HG02943 (cell line): ENCODE measurements at regions not wholly inside any gene's neighbourhood (a gene's known extent, or its start where the extent isn't known, plus 50 kb on each side); places are given as distances from the start of the nearest gene placed in this dataset.
"Not testable (repeated sequence)": the region's sequence is repeated elsewhere in the genome, so short reads cannot be mapped to it uniquely, and the experiment has no call there.

Experiments used
- ATAC-seq: cut with Tn5 transposase; IDR thresholded peaks from one replicate; pipeline ENCODE4 v1.9.1; 2021; ENCODE audit warnings: mild to moderate bottlenecking, low read depth, moderate library complexity; ENCODE audit not compliant: unreplicated experiment

DNA sequence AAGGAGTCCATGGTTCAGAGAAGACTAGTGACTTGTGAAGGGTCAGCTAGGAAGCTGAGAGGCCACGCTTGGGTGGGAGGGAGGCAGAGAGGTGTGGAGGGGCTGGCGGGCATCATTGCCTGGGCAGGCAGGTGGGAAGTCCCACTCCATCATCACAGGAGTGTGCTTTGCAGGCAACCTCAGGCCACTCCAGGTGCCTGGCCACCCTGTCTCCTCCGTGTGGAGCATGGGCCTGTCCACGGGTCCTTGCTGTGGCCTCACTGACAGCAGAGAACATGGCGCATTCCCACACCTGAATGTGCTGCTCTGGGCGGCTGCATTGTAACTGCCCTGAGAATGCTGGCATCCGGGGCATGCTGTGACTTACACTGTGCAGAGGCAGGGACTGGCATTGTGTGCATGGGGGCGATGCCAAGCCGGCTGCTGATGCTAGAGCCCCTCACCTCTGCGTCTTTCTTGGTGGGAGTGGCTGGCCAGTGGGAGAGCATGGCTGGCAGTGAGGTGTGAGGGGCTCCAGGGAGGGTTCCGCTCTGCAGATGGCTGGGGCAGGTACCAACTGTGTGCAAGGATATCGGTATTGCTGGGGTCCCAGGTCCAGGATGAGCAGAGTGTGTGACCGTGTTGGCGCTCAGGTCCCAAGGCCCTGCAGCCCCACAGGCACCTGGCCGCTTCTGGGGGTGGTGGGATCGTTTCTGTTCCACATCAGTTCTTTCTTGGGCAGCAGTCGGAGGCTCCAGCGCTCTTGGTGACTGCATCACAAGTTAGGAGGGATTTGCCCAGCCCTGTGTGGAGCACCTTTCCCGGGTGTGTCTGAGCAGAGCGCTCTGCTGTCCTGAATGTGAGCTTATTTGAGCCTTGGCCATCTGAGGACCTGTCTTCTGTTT, 94.8 kb downstream of the NPIPB11 start:
- ATAC-seq, result no peak

- ATAC-seq, result no peak
These were observed 95.6 kb downstream of the NPIPB11 start for GRCh38 chr16:29310852-29311314.

DNA sequence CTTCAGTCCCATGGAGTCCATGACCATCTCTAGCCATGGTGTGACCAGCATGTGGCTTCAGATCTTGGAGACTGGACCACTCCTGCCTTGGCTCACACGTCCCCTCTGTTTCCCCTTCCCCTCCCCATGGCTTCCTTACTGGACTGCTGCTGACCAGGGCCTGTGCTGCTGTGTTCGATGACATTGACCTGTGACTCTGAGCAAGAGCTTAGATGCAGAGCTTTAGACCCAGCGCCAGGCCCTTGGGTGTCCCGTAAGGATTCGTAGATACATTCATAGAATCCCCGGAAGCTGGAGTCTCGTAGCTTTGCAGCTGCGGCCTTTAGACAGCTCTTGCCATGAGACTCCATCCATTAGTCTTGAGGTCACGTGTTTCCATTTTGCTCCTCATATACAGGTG, 96.3 kb downstream of the NPIPB11 start:
- not testable (repeated sequence) for ATAC-seq

GRCh38 chr16:29309601-29310000, 96.9 kb downstream of the NPIPB11 start:
- ATAC-seq, result not testable (repeated sequence)

- ATAC-seq, result no peak
These were observed 97.6 kb downstream of the NPIPB11 start for GRCh38 chr16:29308644-29309546.

- ATAC-seq, result no peak
These were observed 98.7 kb downstream of the NPIPB11 start for GRCh38 chr16:29307598-29308507.

DNA sequence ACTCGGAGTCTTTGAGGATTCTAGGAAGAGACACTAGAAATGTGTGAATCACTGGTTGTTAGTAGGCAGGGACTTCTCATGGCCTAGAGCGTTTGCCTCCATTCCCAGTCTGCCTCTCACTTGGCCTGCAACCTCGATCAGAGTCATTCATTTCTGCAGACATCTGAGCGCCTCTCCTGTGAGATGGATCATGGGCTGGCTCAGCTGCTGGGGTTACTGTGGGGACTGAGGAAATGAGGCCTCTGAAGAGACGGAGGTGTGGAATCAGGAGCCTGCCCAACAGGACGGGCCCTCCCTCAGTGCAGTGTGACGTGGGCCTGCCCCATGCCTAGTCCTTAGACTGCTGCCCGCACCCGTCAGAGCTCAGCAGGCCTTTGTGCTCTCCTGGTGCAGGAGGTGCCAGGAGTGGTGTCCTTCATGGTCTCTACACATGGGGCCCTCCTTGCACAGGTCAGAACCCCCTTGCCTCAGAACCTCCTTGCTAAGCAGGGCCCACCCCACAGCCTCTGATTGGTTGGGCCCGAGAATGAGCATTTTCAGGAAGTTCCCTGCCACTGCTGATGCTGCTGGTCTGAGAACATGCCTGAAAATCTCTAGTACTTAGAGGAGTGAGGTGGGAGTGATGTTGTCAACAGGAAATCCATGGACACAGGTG, 99.4 kb downstream of the NPIPB11 start:
- ATAC-seq, result no peak

GRCh38 chr16:29306201-29306600, 100.3 kb downstream of the NPIPB11 start:
- ATAC-seq, result no peak

DNA sequence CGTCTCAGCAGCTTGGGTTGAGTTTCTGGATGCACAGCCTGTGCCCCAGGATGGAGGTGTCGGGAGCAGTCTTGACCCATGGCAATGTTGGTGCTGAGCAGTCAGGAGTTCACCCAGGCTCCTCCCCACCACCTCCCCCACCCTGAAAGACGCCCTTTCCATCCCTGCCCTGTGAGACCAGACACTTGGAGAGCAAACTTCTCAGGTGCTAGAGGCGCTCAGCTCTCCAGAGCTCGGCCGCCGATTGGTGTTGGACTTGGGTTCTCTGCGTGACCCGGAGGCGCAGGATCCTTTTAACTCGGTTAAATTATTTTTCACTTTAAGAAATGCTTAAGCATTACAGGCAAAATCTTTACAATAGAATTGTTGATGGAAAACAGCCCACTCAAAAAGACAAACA, 101.5 kb downstream of the NPIPB11 start:
- not testable (repeated sequence) for ATAC-seq

- no peak for ATAC-seq
These were observed 102.3 kb downstream of the NPIPB11 start for GRCh38 chr16:29304251-29304650.

DNA sequence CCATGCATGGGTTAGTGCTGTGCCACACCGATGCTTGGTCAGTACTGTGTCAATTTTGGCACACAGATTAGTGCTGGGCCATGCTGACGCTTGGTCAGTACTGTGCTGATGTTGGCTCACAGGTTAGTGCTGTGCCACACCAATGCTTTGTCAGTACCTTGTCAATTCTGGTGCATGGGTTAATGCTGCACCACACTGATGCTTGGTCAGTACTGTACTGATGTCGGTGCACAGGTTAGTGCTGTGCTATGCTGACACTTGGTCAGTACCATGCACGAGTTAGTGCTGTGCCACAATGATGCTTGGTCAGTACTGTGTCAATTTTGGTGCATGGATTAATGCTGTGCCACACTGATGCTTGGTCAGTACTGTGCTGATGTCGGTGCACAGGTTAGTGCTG, 103.0 kb downstream of the NPIPB11 start:
- ATAC-seq, result no peak

DNA sequence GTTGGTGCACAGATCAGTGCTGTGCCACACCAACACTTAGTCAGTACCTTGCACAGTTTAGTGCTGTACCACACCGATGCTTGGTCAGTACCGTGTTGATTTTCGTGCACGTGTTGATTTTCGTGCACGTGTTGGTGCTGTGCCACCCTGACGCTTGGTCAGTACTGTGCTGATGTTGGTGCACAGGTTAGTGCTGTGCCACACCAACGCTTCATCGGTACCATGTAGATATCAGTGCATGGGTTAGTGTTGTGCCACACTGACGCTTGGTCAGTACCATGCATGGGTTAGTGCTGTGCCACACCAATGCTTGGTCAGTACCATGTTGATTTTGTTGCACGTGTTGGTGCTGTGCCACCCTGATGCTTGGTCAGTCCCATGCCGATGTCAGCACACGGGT, 103.5 kb downstream of the NPIPB11 start:
- ATAC-seq, result no peak

GRCh38 chr16:29302433-29302832, 104.1 kb downstream of the NPIPB11 start:
- not testable (repeated sequence) for ATAC-seq

GRCh38 chr16:29301662-29302285, 104.7 kb downstream of the NPIPB11 start:
- not testable (repeated sequence) for ATAC-seq

- not testable (repeated sequence) for ATAC-seq
These were observed 105.7 kb downstream of the NPIPB11 start for GRCh38 chr16:29300541-29301535.

GRCh38 chr16:29300030-29300491, 106.5 kb downstream of the NPIPB11 start:
- ATAC-seq, result not testable (repeated sequence)

GRCh38 chr16:29298997-29299396, 107.5 kb downstream of the NPIPB11 start:
- ATAC-seq, result not testable (repeated sequence)

- not testable (repeated sequence) for ATAC-seq
These were observed 108.2 kb downstream of the NPIPB11 start for GRCh38 chr16:29298307-29298706.
